Lower leg skin (tissue), 3 donors: ENCODE measurements at regions not wholly inside any gene's neighbourhood (a gene's known extent, or its start where the extent isn't known, plus 50 kb on each side); places are given as distances from the start of the nearest gene placed in this dataset.

ENCODE experiments used
- POLR2A ChIP-seq, 2 donors: fragments of 450-650 bp; IDR thresholded peaks; one replicate each; pipeline ENCODE4 v1.6.1; 2016 to 2017; ENCODE audit warnings: antibody characterized with exemption in 2 of 2, mild to moderate bottlenecking in 1 of 2, moderate library complexity in 1 of 2
- TF ChIP-seq, protein P1 (sequence below), 3 donors: fragments of 450-650 bp; IDR thresholded peaks; one replicate each; pipeline ENCODE4 v1.5.1; 2016; ENCODE audit warnings: antibody characterized with exemption in 3 of 3, mild to moderate bottlenecking in 3 of 3, moderate library complexity in 2 of 3

DNA sequence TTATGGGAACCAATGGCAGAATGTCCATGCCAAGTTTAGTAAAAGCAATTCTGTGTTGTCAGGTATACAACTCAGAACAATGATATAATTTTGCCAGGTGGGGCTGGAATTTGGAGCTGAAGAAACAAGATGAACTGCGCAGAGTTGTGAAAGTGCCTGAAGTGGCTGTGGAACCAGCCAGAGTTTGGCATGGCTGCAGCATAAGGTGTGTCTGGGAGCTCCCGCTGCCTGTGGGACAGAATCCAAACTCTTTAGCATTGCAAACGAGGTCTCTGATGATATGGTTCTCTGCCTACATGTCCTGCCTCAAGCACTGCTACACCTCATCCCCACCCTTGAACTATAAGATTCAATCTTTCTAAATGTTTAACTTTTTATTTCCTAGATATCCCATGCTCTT, 909.7 kb downstream of the EPHA4 start:
- TF ChIP-seq, protein P1, sequence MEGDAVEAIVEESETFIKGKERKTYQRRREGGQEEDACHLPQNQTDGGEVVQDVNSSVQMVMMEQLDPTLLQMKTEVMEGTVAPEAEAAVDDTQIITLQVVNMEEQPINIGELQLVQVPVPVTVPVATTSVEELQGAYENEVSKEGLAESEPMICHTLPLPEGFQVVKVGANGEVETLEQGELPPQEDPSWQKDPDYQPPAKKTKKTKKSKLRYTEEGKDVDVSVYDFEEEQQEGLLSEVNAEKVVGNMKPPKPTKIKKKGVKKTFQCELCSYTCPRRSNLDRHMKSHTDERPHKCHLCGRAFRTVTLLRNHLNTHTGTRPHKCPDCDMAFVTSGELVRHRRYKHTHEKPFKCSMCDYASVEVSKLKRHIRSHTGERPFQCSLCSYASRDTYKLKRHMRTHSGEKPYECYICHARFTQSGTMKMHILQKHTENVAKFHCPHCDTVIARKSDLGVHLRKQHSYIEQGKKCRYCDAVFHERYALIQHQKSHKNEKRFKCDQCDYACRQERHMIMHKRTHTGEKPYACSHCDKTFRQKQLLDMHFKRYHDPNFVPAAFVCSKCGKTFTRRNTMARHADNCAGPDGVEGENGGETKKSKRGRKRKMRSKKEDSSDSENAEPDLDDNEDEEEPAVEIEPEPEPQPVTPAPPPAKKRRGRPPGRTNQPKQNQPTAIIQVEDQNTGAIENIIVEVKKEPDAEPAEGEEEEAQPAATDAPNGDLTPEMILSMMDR (IDR thresholded peaks at IDR 0.05) = no peak
- no peak for TF ChIP-seq POLR2A (IDR thresholded peaks at IDR 0.05)
